SK-N-SH (cell line): ENCODE measurements at regions not wholly inside any gene's neighbourhood (a gene's known extent, or its start where the extent isn't known, plus 50 kb on each side); places are given as distances from the start of the nearest gene placed in this dataset.
"Not testable (repeated sequence)": the region's sequence is repeated elsewhere in the genome, so short reads cannot be mapped to it uniquely, and the experiment has no call there.

Experiments used
- CTCF ChIA-PET: fragments of 300-600, 350-600 bp; formaldehyde crosslinking; extraction: SDS; loops from one replicate; lab custom pipeline; 2021; lab: Yijun Ruan, JAX
- POLR2A ChIA-PET: fragments of 350-600 bp; sonication (Branson Sonifier 250); formaldehyde crosslinking; extraction: SDS; loops from one replicate; lab custom pipeline; 2020; ENCODE audit warnings: antibody characterized with exemption, inconsistent platforms; lab: Yijun Ruan, JAX
- DNase-seq: peaks from one replicate; pipeline ENCODE4 v3.0.0; 2012
- H2AFZ ChIP-seq: fragments of 200-600 bp; sonication (generic); 2 replicates; pipeline ENCODE4 v1.8.1; 2016; ENCODE audit warnings: antibody characterized with exemption, mild to moderate bottlenecking, low read depth
- H3F3A ChIP-seq: fragments of 200-600 bp; sonication (generic); replicated peaks from 2 replicates; pipeline ENCODE3; 2016; ENCODE audit warnings: antibody characterized with exemption, mild to moderate bottlenecking; ENCODE audit not compliant: insufficient read depth
- H3K27ac ChIP-seq, 2 experiments: fragments of 200-500 bp in 1 of 2; fragments of 200-600 bp in 1 of 2; sonication (Bioruptor generic) in 1 of 2; sonication (generic), shearing (Covaris generic) in 1 of 2; 2 replicates each; pipeline versions ENCODE4 v1.5.1 to v1.6.1; 2014 to 2016; ENCODE audit warnings: low read depth in 2 of 2, inconsistent platforms in 1 of 2, low read length in 1 of 2, mild to moderate bottlenecking in 1 of 2, mixed read lengths in 1 of 2
- H3K27me3 ChIP-seq: fragments of 200-600 bp; sonication (generic), shearing (Covaris generic); 2 replicates; pipeline ENCODE4 v1.6.1; 2016; ENCODE audit warnings: mixed run types; ENCODE audit not compliant: insufficient read depth
- H3K36me3 ChIP-seq, 2 experiments: fragments of 200-500 bp in 1 of 2; fragments of 200-600 bp in 1 of 2; sonication (Bioruptor generic) in 1 of 2; sonication (generic) in 1 of 2; replicated peaks in 1 of 2; 2 replicates each; pipeline versions ENCODE3 to v1.5.1; 2014 to 2016; ENCODE audit warnings: low read length in 1 of 2, mild to moderate bottlenecking in 1 of 2; ENCODE audit not compliant: insufficient read depth in 2 of 2, control insufficient read depth in 1 of 2
- H3K4me1 ChIP-seq, 2 experiments: fragments of 200-500 bp in 1 of 2; fragments of 200-600 bp in 1 of 2; sonication (Bioruptor generic) in 1 of 2; sonication (generic), shearing (Covaris generic) in 1 of 2; 2 replicates each; pipeline versions ENCODE4 v1.5.1 to v1.6.1; 2014 to 2016; ENCODE audit warnings: low read depth in 1 of 2, low read length in 1 of 2, mixed run types in 1 of 2; ENCODE audit not compliant: insufficient read depth in 2 of 2, control insufficient read depth in 1 of 2
- H3K4me2 ChIP-seq: fragments of 200-600 bp; sonication (generic), shearing (Covaris generic); 2 replicates; pipeline ENCODE4 v1.6.1; 2017; ENCODE audit warnings: mixed run types
- H3K4me3 ChIP-seq, 2 experiments: fragments of 200-500 bp in 1 of 2; fragments of 200-600 bp in 1 of 2; sonication (Bioruptor generic) in 1 of 2; sonication (generic), shearing (Covaris generic) in 1 of 2; 2 replicates each; pipeline versions ENCODE4 v1.5.1 to v1.8.1; 2014 to 2016; ENCODE audit warnings: low read depth in 2 of 2, inconsistent platforms in 1 of 2, low read length in 1 of 2, mild to moderate bottlenecking in 1 of 2, mixed read lengths in 1 of 2, moderate library complexity in 1 of 2
- H3K79me2 ChIP-seq: fragments of 200-600 bp; sonication (generic); 2 replicates; pipeline ENCODE4 v1.8.1; 2017; ENCODE audit warnings: mild to moderate bottlenecking; ENCODE audit not compliant: insufficient read depth
- H3K9ac ChIP-seq: fragments of 200-600 bp; sonication (generic); 2 replicates; pipeline ENCODE4 v1.6.1; 2017; ENCODE audit warnings: mixed run types
- H3K9me2 ChIP-seq: fragments of 200-600 bp; sonication (generic); 2 replicates; pipeline ENCODE4 v1.6.1; 2017; ENCODE audit warnings: mixed run types
- H3K9me3 ChIP-seq: fragments of 200-600 bp; sonication (generic); 2 replicates; pipeline ENCODE4 v1.6.1; 2017; ENCODE audit warnings: mixed run types, mild to moderate bottlenecking, moderate library complexity
- H4K20me1 ChIP-seq: fragments of 200-600 bp; sonication (generic); 2 replicates; pipeline ENCODE4 v1.6.1; 2017; ENCODE audit warnings: mild to moderate bottlenecking, mixed run types; ENCODE audit not compliant: insufficient read depth
- ELF1 ChIP-seq: IDR thresholded peaks from 2 replicates; pipeline ENCODE4 v1.4.0; 2012
- EP300 ChIP-seq, 2 experiments: IDR thresholded peaks; 2 replicates each; pipeline versions ENCODE4 v1.4.0 to v1.6.1; 2012; ENCODE audit warnings: borderline replicate concordance in 1 of 2, low read depth in 1 of 2, low read length in 1 of 2
- FOXJ3 ChIP-seq: sonication (generic); formaldehyde crosslinking; IDR thresholded peaks from 2 replicates; pipeline ENCODE4 v1.5.1; 2020; ENCODE audit warnings: mild to moderate bottlenecking, missing genetic modification reagents
- POLR2AphosphoS5 ChIP-seq: IDR thresholded peaks from 2 replicates; pipeline ENCODE4 v1.6.1; 2012; ENCODE audit warnings: low read depth, low read length
- RFX5 ChIP-seq: IDR thresholded peaks from 2 replicates; pipeline ENCODE4 v1.6.1; 2012; ENCODE audit warnings: mild to moderate bottlenecking, improper control_type of control experiment, low read length
- TCF12 ChIP-seq: IDR thresholded peaks from 2 replicates; pipeline ENCODE4 v1.4.0; 2012
- WGBS: methylation state at CpG from one replicate; pipeline ENCODE4 v1.1.6; 2017; ENCODE audit warnings: low lambda C conversion rate; 5-methylcytosine and 5-hydroxymethylcytosine counted together
- TF ChIP-seq, protein P1 (sequence below): IDR thresholded peaks from 2 replicates; pipeline ENCODE4 v1.6.1; 2012; ENCODE audit warnings: mild to moderate bottlenecking, low read depth, low read length, moderate library complexity
- TF ChIP-seq, protein P2 (sequence below): IDR thresholded peaks from 2 replicates; pipeline ENCODE4 v1.4.0; 2012; ENCODE audit warnings: low read depth, borderline replicate concordance

DNA sequence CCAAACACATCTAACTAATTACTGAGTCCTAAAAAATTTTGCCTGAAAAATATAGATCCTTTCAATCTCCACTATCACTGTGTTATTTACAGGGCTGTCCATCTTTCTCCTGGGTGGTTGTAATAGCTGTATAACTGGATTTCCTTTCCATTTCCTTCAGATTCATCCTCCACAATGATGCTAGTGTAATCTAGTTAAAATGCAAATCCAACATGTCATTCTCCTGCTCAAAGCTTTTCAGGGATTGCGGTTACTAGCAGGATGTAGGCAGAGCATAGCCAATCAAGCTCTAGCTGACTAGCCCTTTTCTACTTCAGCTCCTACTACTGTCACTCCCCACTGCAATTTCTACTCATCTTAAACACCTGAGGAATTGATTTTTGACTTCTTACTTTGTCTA is 283.0 kb downstream of the RAB38 start (continued):
- TF ChIP-seq, protein P1, sequence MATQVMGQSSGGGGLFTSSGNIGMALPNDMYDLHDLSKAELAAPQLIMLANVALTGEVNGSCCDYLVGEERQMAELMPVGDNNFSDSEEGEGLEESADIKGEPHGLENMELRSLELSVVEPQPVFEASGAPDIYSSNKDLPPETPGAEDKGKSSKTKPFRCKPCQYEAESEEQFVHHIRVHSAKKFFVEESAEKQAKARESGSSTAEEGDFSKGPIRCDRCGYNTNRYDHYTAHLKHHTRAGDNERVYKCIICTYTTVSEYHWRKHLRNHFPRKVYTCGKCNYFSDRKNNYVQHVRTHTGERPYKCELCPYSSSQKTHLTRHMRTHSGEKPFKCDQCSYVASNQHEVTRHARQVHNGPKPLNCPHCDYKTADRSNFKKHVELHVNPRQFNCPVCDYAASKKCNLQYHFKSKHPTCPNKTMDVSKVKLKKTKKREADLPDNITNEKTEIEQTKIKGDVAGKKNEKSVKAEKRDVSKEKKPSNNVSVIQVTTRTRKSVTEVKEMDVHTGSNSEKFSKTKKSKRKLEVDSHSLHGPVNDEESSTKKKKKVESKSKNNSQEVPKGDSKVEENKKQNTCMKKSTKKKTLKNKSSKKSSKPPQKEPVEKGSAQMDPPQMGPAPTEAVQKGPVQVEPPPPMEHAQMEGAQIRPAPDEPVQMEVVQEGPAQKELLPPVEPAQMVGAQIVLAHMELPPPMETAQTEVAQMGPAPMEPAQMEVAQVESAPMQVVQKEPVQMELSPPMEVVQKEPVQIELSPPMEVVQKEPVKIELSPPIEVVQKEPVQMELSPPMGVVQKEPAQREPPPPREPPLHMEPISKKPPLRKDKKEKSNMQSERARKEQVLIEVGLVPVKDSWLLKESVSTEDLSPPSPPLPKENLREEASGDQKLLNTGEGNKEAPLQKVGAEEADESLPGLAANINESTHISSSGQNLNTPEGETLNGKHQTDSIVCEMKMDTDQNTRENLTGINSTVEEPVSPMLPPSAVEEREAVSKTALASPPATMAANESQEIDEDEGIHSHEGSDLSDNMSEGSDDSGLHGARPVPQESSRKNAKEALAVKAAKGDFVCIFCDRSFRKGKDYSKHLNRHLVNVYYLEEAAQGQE: no peak
- TF ChIP-seq TCF12 (no peak), POLR2AphosphoS5 (no peak), EP300 (IDR thresholded peaks at IDR 0.05; ENCODE audit: borderline replicate concordance in 1 of 2, low read depth in 1 of 2, low read length in 1 of 2) (no peak), FOXJ3 (CRISPR knock-in tag) (no peak)
- TF ChIP-seq, protein P2, sequence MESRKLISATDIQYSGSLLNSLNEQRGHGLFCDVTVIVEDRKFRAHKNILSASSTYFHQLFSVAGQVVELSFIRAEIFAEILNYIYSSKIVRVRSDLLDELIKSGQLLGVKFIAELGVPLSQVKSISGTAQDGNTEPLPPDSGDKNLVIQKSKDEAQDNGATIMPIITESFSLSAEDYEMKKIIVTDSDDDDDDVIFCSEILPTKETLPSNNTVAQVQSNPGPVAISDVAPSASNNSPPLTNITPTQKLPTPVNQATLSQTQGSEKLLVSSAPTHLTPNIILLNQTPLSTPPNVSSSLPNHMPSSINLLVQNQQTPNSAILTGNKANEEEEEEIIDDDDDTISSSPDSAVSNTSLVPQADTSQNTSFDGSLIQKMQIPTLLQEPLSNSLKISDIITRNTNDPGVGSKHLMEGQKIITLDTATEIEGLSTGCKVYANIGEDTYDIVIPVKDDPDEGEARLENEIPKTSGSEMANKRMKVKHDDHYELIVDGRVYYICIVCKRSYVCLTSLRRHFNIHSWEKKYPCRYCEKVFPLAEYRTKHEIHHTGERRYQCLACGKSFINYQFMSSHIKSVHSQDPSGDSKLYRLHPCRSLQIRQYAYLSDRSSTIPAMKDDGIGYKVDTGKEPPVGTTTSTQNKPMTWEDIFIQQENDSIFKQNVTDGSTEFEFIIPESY: no peak

DNA sequence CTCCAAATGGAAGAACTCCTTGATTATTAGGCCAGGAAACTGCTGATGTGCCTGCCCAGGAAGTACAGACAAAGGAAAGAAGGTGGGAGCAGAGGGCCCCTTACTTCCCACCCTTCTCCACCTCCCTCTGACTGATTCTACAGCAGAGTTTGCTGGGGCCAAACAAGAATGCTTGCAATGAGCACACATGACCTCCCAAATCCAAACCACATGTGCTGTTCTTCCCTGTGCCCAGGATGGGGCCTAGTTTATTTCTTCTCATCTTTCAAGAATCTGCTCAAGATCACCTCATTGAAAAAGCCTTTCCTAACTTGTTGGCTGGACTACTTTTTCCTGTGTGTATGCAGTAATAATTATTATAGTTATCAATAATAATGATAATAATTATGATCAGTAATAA is 286.1 kb downstream of the RAB38 start:
- TF ChIP-seq FOXJ3 (CRISPR knock-in tag) (no peak), ELF1 (no peak), RFX5 (no peak)
- no peaks in the 10 kb centered on the region for H4K20me1 ChIP-seq
- DNase-seq: no peak
- H3K4me3 ChIP-seq: no peak overlapping the region
- no peaks in the 10 kb centered on the region for H3K9me2 ChIP-seq
- H3K27me3 ChIP-seq: no peaks in the 10 kb centered on the region
- H3K79me2 ChIP-seq: no peaks in the 10 kb centered on the region
- no peak overlapping the region for H3K9ac ChIP-seq
- no peaks in the 10 kb centered on the region for H3F3A ChIP-seq
- no peaks in the 10 kb centered on the region for H3K9me3 ChIP-seq
- H3K36me3 ChIP-seq: no peaks in the 10 kb centered on the region
- ChIA-PET POLR2A (no interaction called here), CTCF (no interaction called here)
- H3K4me2 ChIP-seq: no peak overlapping the region
- H3K4me1 ChIP-seq: no peaks in the 10 kb centered on the region
- H2AFZ ChIP-seq: no peak overlapping the region
- no peak overlapping the region for H3K27ac ChIP-seq

DNA sequence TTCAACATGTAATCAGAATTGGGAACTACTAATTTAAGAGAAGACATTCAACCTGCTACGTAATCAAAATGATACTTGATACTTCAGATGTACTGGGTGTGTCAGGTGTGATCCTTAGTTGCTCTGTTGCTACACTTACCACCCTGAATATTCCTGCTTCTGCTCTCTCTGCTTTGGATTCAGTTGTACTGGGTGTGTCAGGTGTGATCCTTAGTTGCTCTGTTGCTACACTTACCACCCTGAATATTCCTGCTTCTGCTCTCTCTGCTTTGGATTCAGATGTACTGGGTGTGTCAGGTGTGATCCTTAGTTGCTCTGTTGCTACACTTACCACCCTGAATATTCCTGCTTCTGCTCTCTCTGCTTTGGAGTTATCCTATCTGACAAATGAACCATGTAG is 290.2 kb downstream of the RAB38 start:
- H3K79me2 ChIP-seq, CTCF ChIA-PET, H3F3A ChIP-seq, H2AFZ ChIP-seq, H3K9me3 ChIP-seq, H3K27ac ChIP-seq, H3K4me3 ChIP-seq, H3K27me3 ChIP-seq, H3K9me2 ChIP-seq, H3K4me2 ChIP-seq, DNase-seq, POLR2A ChIA-PET, H3K36me3 ChIP-seq, H3K9ac ChIP-seq, H4K20me1 ChIP-seq, H3K4me1 ChIP-seq: not testable (repeated sequence)
- 0% methylated on average over 1 of the region's 1 CpG for WGBS
